WTC11 (cell line): ENCODE measurements at regions not wholly inside any gene's neighbourhood (a gene's known extent, or its start where the extent isn't known, plus 50 kb on each side); places are given as distances from the start of the nearest gene placed in this dataset.

Experiments used
- ZNF121 ChIP-seq: sonication (generic); formaldehyde crosslinking; IDR thresholded peaks from 2 replicates; pipeline ENCODE4 v1.8.0; 2023; ENCODE audit warnings: missing genetic modification reagents
- TF ChIP-seq, protein P1 (sequence below): sonication (generic); formaldehyde crosslinking; IDR thresholded peaks from 2 replicates; pipeline ENCODE4 v1.8.1; 2022; ENCODE audit warnings: mild to moderate bottlenecking, missing genetic modification reagents, moderate library complexity, borderline replicate concordance
- TF ChIP-seq, protein P2 (sequence below): sonication (generic); formaldehyde crosslinking; IDR thresholded peaks from 2 replicates; pipeline ENCODE4 v1.8.1; 2023; ENCODE audit warnings: mild to moderate bottlenecking, missing genetic modification reagents, moderate library complexity
- TF ChIP-seq, protein P3 (sequence below): fragments of 200-600 bp; IDR thresholded peaks from 2 replicates; pipeline ENCODE4 v1.8.0; 2022; ENCODE audit warnings: antibody characterized with exemption

- TF ChIP-seq, protein P1, sequence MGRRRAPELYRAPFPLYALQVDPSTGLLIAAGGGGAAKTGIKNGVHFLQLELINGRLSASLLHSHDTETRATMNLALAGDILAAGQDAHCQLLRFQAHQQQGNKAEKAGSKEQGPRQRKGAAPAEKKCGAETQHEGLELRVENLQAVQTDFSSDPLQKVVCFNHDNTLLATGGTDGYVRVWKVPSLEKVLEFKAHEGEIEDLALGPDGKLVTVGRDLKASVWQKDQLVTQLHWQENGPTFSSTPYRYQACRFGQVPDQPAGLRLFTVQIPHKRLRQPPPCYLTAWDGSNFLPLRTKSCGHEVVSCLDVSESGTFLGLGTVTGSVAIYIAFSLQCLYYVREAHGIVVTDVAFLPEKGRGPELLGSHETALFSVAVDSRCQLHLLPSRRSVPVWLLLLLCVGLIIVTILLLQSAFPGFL (CRISPR knock-in tag): no peak
- TF ChIP-seq, protein P2, sequence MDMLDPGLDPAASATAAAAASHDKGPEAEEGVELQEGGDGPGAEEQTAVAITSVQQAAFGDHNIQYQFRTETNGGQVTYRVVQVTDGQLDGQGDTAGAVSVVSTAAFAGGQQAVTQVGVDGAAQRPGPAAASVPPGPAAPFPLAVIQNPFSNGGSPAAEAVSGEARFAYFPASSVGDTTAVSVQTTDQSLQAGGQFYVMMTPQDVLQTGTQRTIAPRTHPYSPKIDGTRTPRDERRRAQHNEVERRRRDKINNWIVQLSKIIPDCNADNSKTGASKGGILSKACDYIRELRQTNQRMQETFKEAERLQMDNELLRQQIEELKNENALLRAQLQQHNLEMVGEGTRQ: no peak
- TF ChIP-seq, protein P3, sequence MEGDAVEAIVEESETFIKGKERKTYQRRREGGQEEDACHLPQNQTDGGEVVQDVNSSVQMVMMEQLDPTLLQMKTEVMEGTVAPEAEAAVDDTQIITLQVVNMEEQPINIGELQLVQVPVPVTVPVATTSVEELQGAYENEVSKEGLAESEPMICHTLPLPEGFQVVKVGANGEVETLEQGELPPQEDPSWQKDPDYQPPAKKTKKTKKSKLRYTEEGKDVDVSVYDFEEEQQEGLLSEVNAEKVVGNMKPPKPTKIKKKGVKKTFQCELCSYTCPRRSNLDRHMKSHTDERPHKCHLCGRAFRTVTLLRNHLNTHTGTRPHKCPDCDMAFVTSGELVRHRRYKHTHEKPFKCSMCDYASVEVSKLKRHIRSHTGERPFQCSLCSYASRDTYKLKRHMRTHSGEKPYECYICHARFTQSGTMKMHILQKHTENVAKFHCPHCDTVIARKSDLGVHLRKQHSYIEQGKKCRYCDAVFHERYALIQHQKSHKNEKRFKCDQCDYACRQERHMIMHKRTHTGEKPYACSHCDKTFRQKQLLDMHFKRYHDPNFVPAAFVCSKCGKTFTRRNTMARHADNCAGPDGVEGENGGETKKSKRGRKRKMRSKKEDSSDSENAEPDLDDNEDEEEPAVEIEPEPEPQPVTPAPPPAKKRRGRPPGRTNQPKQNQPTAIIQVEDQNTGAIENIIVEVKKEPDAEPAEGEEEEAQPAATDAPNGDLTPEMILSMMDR: peak; percentile 46; the same call in 1 of the 2 replicates
- no peak for TF ChIP-seq ZNF121 (CRISPR knock-in tag)
Observed at GRCh38 chr2:120669121-120669952, 66.3 kb upstream of the GLI2 start.
